Fibroblast of lung (primary cell): ENCODE measurements at regions not wholly inside any gene's neighbourhood (a gene's known extent, or its start where the extent isn't known, plus 50 kb on each side); places are given as distances from the start of the nearest gene placed in this dataset.

Experiments used
- DNase-seq, 2 donors: peaks; one replicate each; pipeline versions ENCODE4 v3.0.0 to v3.0.0-alpha.2; 2010; ENCODE audit warnings: low read depth in 2 of 2
- H2AFZ ChIP-seq: 2 replicates; pipeline ENCODE4 v1.5.1; 2012; ENCODE audit warnings: low read length, control low read depth, inconsistent platforms
- H3K27ac ChIP-seq: 2 replicates; pipeline ENCODE4 v1.5.1; 2011; ENCODE audit warnings: low read length, control low read depth; ENCODE audit not compliant: insufficient read depth
- H3K27me3 ChIP-seq: 2 replicates; pipeline ENCODE4 v1.5.1; 2011; ENCODE audit warnings: mild to moderate bottlenecking, low read length; ENCODE audit not compliant: control insufficient read depth, insufficient read depth
- H3K36me3 ChIP-seq: 2 replicates; pipeline ENCODE4 v1.5.1; 2011; ENCODE audit warnings: low read length; ENCODE audit not compliant: control insufficient read depth, insufficient read depth
- H3K4me1 ChIP-seq: 2 replicates; pipeline ENCODE4 v1.5.1; 2011; ENCODE audit warnings: low read length; ENCODE audit not compliant: control insufficient read depth, insufficient read depth; ENCODE audit errors: extremely low read depth
- H3K4me2 ChIP-seq: 2 replicates; pipeline ENCODE4 v1.5.1; 2011; ENCODE audit warnings: low read length, control low read depth; ENCODE audit not compliant: insufficient read depth; ENCODE audit errors: extremely low read depth
- H3K4me3 ChIP-seq, 4 experiments: fragments of 200-600 bp in 1 of 4; sonication (generic) in 1 of 4; replicated peaks in 1 of 4; 2 replicates each; pipeline ENCODE4 v1.5.1; 2011 to 2016; ENCODE audit warnings: low read length in 4 of 4, low read depth in 3 of 4, mild to moderate bottlenecking in 3 of 4, control low read depth in 2 of 4, inconsistent platforms in 1 of 4, mixed read lengths in 1 of 4; ENCODE audit not compliant: insufficient read depth in 1 of 4; ENCODE audit errors: control extremely low read depth in 1 of 4
- H3K79me2 ChIP-seq: 2 replicates; pipeline ENCODE4 v1.5.1; 2012; ENCODE audit warnings: mild to moderate bottlenecking, low read length, inconsistent platforms; ENCODE audit not compliant: control insufficient read depth, insufficient read depth
- H3K9ac ChIP-seq: 2 replicates; pipeline ENCODE4 v1.5.1; 2011; ENCODE audit warnings: mild to moderate bottlenecking, low read length, control low read depth; ENCODE audit not compliant: insufficient read depth
- H3K9me3 ChIP-seq: 2 replicates; pipeline ENCODE4 v1.5.1; 2012; ENCODE audit warnings: low read depth, low read length; ENCODE audit not compliant: control insufficient read depth, insufficient read depth
- H4K20me1 ChIP-seq: 2 replicates; pipeline ENCODE4 v1.5.1; 2011; ENCODE audit warnings: low read length; ENCODE audit not compliant: control insufficient read depth, insufficient read depth; ENCODE audit errors: extremely low read depth
- CTCF ChIP-seq, 2 donors: IDR thresholded peaks in 1 of 2; conservative IDR thresholded peaks in 1 of 2; 1 replicate in 1 of 2; 2 replicates in 1 of 2; pipeline ENCODE4 v1.5.1; 2011 to 2012; ENCODE audit warnings: low read length in 2 of 2, control low read depth in 1 of 2, inconsistent platforms in 1 of 2, low read depth in 1 of 2, mild to moderate bottlenecking in 1 of 2
- EZH2 ChIP-seq: IDR thresholded peaks from 2 replicates; pipeline ENCODE4 v1.5.1; 2012; ENCODE audit warnings: low read length, control low read depth, mild to moderate bottlenecking; ENCODE audit errors: missing control alignments

- Histone ChIP-seq H3K4me3 (no peak overlapping the region), H3K27ac (no peak overlapping the region)
These were observed 166.7 kb downstream of the KCNA5 start for GRCh38 chr12:5210179-5210922.

GRCh38 chr12:5210923-5211290 lies 167.2 kb downstream of the KCNA5 start:
- H3K4me1 ChIP-seq = no peaks in the 10 kb centered on the region
- no peak overlapping the region for H3K4me3 ChIP-seq
- DNase-seq = no peak
- H4K20me1 ChIP-seq = no peaks in the 10 kb centered on the region
- no peak overlapping the region for H2AFZ ChIP-seq
- no peaks in the 10 kb centered on the region for H3K36me3 ChIP-seq
- H3K9me3 ChIP-seq = no peaks in the 10 kb centered on the region
- H3K27ac ChIP-seq = no peak overlapping the region
- H3K79me2 ChIP-seq = no peaks in the 10 kb centered on the region
- no peak overlapping the region for H3K9ac ChIP-seq
- peaks cover 2% of the 10 kb centered on the region for H3K27me3 ChIP-seq
- H3K4me2 ChIP-seq = no peak overlapping the region
- no peak for TF ChIP-seq EZH2
- no peak for TF ChIP-seq CTCF (conservative IDR thresholded peaks at IDR 0.05 in 1 of 2, IDR thresholded peaks at IDR 0.05 in 1 of 2; ENCODE audit: low read depth in 1 of 2, low read length in 2 of 2)

More at GRCh38 chr12:5210179-5210922, 166.7 kb downstream of the KCNA5 start:
- Histone ChIP-seq H3K79me2 (no peaks in the 10 kb centered on the region), H2AFZ (no peak overlapping the region), H3K9me3 (no peaks in the 10 kb centered on the region), H3K4me2 (no peak overlapping the region), H3K4me1 (no peaks in the 10 kb centered on the region), H3K9ac (no peak overlapping the region), H4K20me1 (no peaks in the 10 kb centered on the region), H3K36me3 (no peaks in the 10 kb centered on the region), H3K27me3 (peaks cover 2% of the 10 kb centered on the region)
- no peak for DNase-seq
- TF ChIP-seq EZH2 = no peak
- TF ChIP-seq CTCF (conservative IDR thresholded peaks at IDR 0.05 in 1 of 2, IDR thresholded peaks at IDR 0.05 in 1 of 2; ENCODE audit: low read depth in 1 of 2, low read length in 2 of 2) = no peak

- H2AFZ ChIP-seq = no peak overlapping the region
- H3K4me3 ChIP-seq = no peak overlapping the region
- H3K27me3 ChIP-seq = peaks cover 4% of the 10 kb centered on the region
- no peak for TF ChIP-seq CTCF (conservative IDR thresholded peaks at IDR 0.05 in 1 of 2, IDR thresholded peaks at IDR 0.05 in 1 of 2; ENCODE audit: low read depth in 1 of 2, low read length in 2 of 2)
- no peak overlapping the region for H3K27ac ChIP-seq
- H3K36me3 ChIP-seq = no peaks in the 10 kb centered on the region
- no peak for DNase-seq
- no peaks in the 10 kb centered on the region for H3K4me1 ChIP-seq
- H3K9me3 ChIP-seq = no peaks in the 10 kb centered on the region
- no peak overlapping the region for H3K9ac ChIP-seq
- H3K79me2 ChIP-seq = no peaks in the 10 kb centered on the region
- no peak overlapping the region for H3K4me2 ChIP-seq
- no peaks in the 10 kb centered on the region for H4K20me1 ChIP-seq
These were observed 169.7 kb downstream of the KCNA5 start for GRCh38 chr12:5213336-5213735.
